ENCODE measurements at regions not wholly inside any gene's neighbourhood (a gene's known extent, or its start where the extent isn't known, plus 50 kb on each side); places are given as distances from the start of the nearest gene placed in this dataset.

DNA sequence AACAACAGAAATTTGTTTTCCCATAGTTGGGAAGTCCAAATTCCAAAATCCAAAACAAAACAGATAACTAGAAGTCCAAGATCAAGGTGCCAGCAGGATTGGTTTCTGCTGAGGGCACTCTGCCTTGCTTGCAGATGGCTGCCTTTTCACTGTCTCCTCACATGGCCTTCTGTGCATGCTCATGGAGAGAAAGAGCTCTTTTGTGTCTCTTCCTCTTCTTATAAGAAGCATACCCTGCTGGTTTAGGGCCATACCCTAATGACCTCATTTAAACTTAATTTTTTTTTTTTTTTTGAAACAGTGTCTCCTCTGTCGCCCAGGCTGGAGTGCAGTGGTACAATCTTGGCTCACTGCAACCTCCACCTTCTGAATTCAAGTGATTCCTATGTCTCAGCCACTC lies 1974.1 kb upstream of the PCDH20 start:
- no peak for TF ChIP-seq POLR2A (IDR thresholded peaks at IDR 0.05; ENCODE audit: low read length)
- no peak for TF ChIP-seq GATA1 (IDR thresholded peaks at IDR 0.05; ENCODE audit: low read depth, low read length)
